IMR-90 (cell line): ENCODE measurements at regions not wholly inside any gene's neighbourhood (a gene's known extent, or its start where the extent isn't known, plus 50 kb on each side); places are given as distances from the start of the nearest gene placed in this dataset.
A peak's percentile ranks its signal among the peaks of the same experiment; 100 is the strongest.

Experiments
- ATAC-seq: fragments of 200-7000 bp; cut with Tn5 transposase; 2 replicates; pipeline ENCODE4 v1.9.1; 2020; ENCODE audit warnings: low read depth, mild to moderate bottlenecking, moderate library complexity
- BruUV-seq: library from RNA; stranded (reverse); fragments of 400-500 nt; replicated peaks from 2 replicates; lab custom pipeline; 2021; lab: Mats Ljungman, UMichigan
- CTCF ChIA-PET: fragments of 300-600 bp; formaldehyde crosslinking; extraction: SDS; loops from one replicate; lab custom pipeline; 2021; ENCODE audit warnings: antibody characterized with exemption; lab: Yijun Ruan, JAX
- POLR2A ChIA-PET: fragments of 300-600 bp; sonication (Branson Sonifier 250); formaldehyde crosslinking; loops from one replicate; lab custom pipeline; 2022; ENCODE audit warnings: antibody characterized with exemption; ENCODE audit not compliant: unreplicated experiment; lab: Charles Lee
- DNase-seq: peaks from one replicate; pipeline ENCODE4 v3.0.0; 2013
- H2AFZ ChIP-seq: replicated peaks from 2 replicates; pipeline ENCODE3; 2013; ENCODE audit warnings: low read length, mild to moderate bottlenecking; ENCODE audit not compliant: poor library complexity
- H2AK5ac ChIP-seq: 2 replicates; pipeline ENCODE4 v1.6.1; 2013; ENCODE audit warnings: low read depth, low read length, inconsistent platforms
- H2AK9ac ChIP-seq: replicated peaks from 2 replicates; pipeline ENCODE3; 2013; ENCODE audit warnings: mild to moderate bottlenecking, low read depth, low read length, moderate library complexity; ENCODE audit not compliant: poor library complexity
- H2BK120ac ChIP-seq: 2 replicates; pipeline ENCODE4 v1.6.1; 2013; ENCODE audit warnings: low read depth, low read length, inconsistent platforms
- H2BK15ac ChIP-seq: 3 replicates; pipeline ENCODE4 v1.6.1; 2013; ENCODE audit warnings: low read depth, low read length, inconsistent platforms
- H2BK20ac ChIP-seq: 2 replicates; pipeline ENCODE4 v1.6.1; 2013; ENCODE audit warnings: low read depth, mild to moderate bottlenecking, inconsistent platforms, low read length, moderate library complexity
- H2BK5ac ChIP-seq: 2 replicates; pipeline ENCODE4 v1.6.1; 2013; ENCODE audit warnings: mild to moderate bottlenecking, low read depth, low read length, inconsistent platforms; ENCODE audit not compliant: poor library complexity, severe bottlenecking
- H3K14ac ChIP-seq: replicated peaks from 2 replicates; pipeline ENCODE4 v1.6.1; 2013; ENCODE audit warnings: low read depth, low read length, inconsistent platforms
- H3K18ac ChIP-seq: 2 replicates; pipeline ENCODE4 v1.6.1; 2013; ENCODE audit warnings: low read depth, low read length, control low read depth
- H3K23ac ChIP-seq: 2 replicates; pipeline ENCODE4 v1.6.1; 2013; ENCODE audit warnings: low read depth, low read length, inconsistent platforms
- H3K27ac ChIP-seq: 2 replicates; pipeline ENCODE4 v1.5.1; 2013; ENCODE audit warnings: mild to moderate bottlenecking, control low read depth, low read length; ENCODE audit not compliant: insufficient read depth
- H3K27me3 ChIP-seq: 2 replicates; pipeline ENCODE4 v1.6.1; 2013; ENCODE audit warnings: low read length; ENCODE audit not compliant: control insufficient read depth, insufficient read depth
- H3K36me3 ChIP-seq: 2 replicates; pipeline ENCODE4 v1.6.1; 2013; ENCODE audit warnings: low read length, mixed read lengths; ENCODE audit not compliant: control insufficient read depth, insufficient read depth
- H3K4ac ChIP-seq: 2 replicates; pipeline ENCODE4 v1.6.1; 2013; ENCODE audit warnings: low read depth, low read length, inconsistent platforms
- H3K4me1 ChIP-seq: 2 replicates; pipeline ENCODE4 v1.6.1; 2013; ENCODE audit warnings: low read length, mixed read lengths; ENCODE audit not compliant: control insufficient read depth, insufficient read depth
- H3K4me2 ChIP-seq: 2 replicates; pipeline ENCODE4 v1.6.1; 2013; ENCODE audit warnings: low read depth, mild to moderate bottlenecking, control low read depth, low read length, moderate library complexity
- H3K4me3 ChIP-seq: 2 replicates; pipeline ENCODE4 v1.5.1; 2013; ENCODE audit warnings: low read depth, mild to moderate bottlenecking, control low read depth, low read length, moderate library complexity; ENCODE audit not compliant: insufficient read depth
- H3K56ac ChIP-seq: 2 replicates; pipeline ENCODE4 v1.6.1; 2013; ENCODE audit warnings: low read length, inconsistent platforms; ENCODE audit not compliant: insufficient read depth; ENCODE audit errors: extremely low read depth
- H3K79me1 ChIP-seq, 2 experiments: 2 replicates each; pipeline ENCODE4 v1.6.1; 2013; ENCODE audit warnings: low read length in 2 of 2, inconsistent platforms in 1 of 2, low read depth in 1 of 2
- H3K9ac ChIP-seq: 2 replicates; pipeline ENCODE4 v1.6.1; 2013; ENCODE audit warnings: low read depth, low read length, control low read depth
- H3K9me1 ChIP-seq: 2 replicates; pipeline ENCODE4 v1.6.1; 2013; ENCODE audit warnings: low read length, inconsistent platforms; ENCODE audit not compliant: insufficient read depth
- H3K9me3 ChIP-seq: 2 replicates; pipeline ENCODE4 v1.6.1; 2013; ENCODE audit warnings: low read length; ENCODE audit not compliant: control insufficient read depth, insufficient read depth
- H4K20me1 ChIP-seq: 2 replicates; pipeline ENCODE4 v1.6.1; 2013; ENCODE audit warnings: low read length, inconsistent platforms; ENCODE audit not compliant: insufficient read depth
- H4K5ac ChIP-seq: 2 replicates; pipeline ENCODE4 v1.6.1; 2013; ENCODE audit warnings: mild to moderate bottlenecking, low read depth, low read length, control low read depth
- H4K8ac ChIP-seq, 2 experiments: 2 replicates each; pipeline ENCODE4 v1.6.1; 2013; ENCODE audit warnings: low read depth in 2 of 2, low read length in 2 of 2, control low read depth in 1 of 2, inconsistent platforms in 1 of 2
- H4K91ac ChIP-seq: 2 replicates; pipeline ENCODE4 v1.6.1; 2013; ENCODE audit warnings: low read depth, low read length, inconsistent platforms; ENCODE audit not compliant: insufficient read depth
- MAFK ChIP-seq: IDR thresholded peaks from 2 replicates; pipeline ENCODE4 v1.6.1; 2012; ENCODE audit warnings: low read depth, low read length, improper control_type of control experiment
- RFX5 ChIP-seq: IDR thresholded peaks from 2 replicates; pipeline ENCODE4 v1.8.0; 2012; ENCODE audit warnings: low read depth, mild to moderate bottlenecking, low read length, moderate library complexity
- WGBS, 2 experiments: methylation state at CpG; one replicate each; pipeline versions ENCODE4 v1.1.5 to v1.1.7; 2013; ENCODE audit warnings: missing lambda C conversion rate in 2 of 2; ENCODE audit not compliant: insufficient read length in 1 of 2; ENCODE audit errors: extremely low coverage in 2 of 2; 5-methylcytosine and 5-hydroxymethylcytosine counted together
- dilution Hi-C: fragments of 300-500 bp; cut with HindIII; formaldehyde crosslinking; loops from one replicate; pipeline ENCODE4 v1.14.3; 2018; ENCODE audit warnings: low sequenced_read_pairs; ENCODE audit not compliant: unreplicated experiment
- in situ Hi-C: fragments of 300-500 bp; cut with MboI; formaldehyde crosslinking; loops from 3 replicates; pipeline ENCODE4 v1.14.3; 2019; ENCODE audit warnings: low sequenced_read_pairs, inconsistent platforms, mixed read lengths
- intact Hi-C: fragments of 100-400 bp; cut with micrococcal nuclease; formaldehyde crosslinking; loops from 2 replicates; pipeline ENCODE4 v1.10.0; 2022

DNA sequence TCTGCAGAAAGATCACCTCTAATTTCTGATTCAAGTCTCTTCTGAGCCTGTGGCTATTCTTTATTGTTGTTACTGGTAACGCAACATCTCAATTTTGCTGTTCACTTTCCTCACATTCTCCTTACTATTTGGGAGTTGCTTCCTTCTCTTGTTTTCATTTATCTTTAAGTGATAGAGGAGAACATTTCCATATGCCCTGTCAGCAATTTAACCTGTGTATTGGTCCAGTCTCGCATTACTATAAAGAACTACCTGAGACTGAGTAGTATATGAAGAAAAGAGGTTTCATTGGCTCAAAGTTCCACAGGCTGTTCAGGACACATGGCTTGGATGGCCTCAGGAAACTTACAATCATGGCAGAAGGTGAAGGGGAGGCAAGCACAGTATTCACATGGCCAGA is 1025.1 kb downstream of the OTOL1 start:
- no peak overlapping the region for H3K27ac ChIP-seq
- dilution Hi-C loops (no loop called here), in situ Hi-C loops (no loop called here), intact Hi-C loops (no loop called here)
- H3K14ac ChIP-seq, result no peak overlapping the region
- no peak overlapping the region for H2AK5ac ChIP-seq
- H3K23ac ChIP-seq, result no peak overlapping the region
- BruUV-seq, result no TSS peak
- no peak overlapping the region for H2AFZ ChIP-seq
- H3K4me3 ChIP-seq, result no peak overlapping the region
- no peaks in the 10 kb centered on the region for H3K36me3 ChIP-seq
- no peak overlapping the region for H2BK20ac ChIP-seq
- H3K56ac ChIP-seq, result no peak overlapping the region
- H3K4me2 ChIP-seq, result no peak overlapping the region
- TF ChIP-seq MAFK (peak; percentile 74), RFX5 (no peak)
- no peak overlapping the region for H4K91ac ChIP-seq
- no peak overlapping the region for H4K8ac ChIP-seq
- no peak overlapping the region for H2AK9ac ChIP-seq
- no peak overlapping the region for H2BK120ac ChIP-seq
- ATAC-seq, result no peak
- POLR2A ChIA-PET, result no interaction called here
- H3K9ac ChIP-seq, result no peak overlapping the region
- H4K20me1 ChIP-seq, result no peaks in the 10 kb centered on the region
- no peak overlapping the region for H2BK5ac ChIP-seq
- H2BK15ac ChIP-seq, result no peak overlapping the region
- H3K79me1 ChIP-seq, result no peaks in the 10 kb centered on the region
- no peaks in the 10 kb centered on the region for H3K4me1 ChIP-seq
- CTCF ChIA-PET, result no interaction called here
- 100% methylated on average over 1 of the region's 2 CpGs; no CpG with 5 or more reads in 1 of the 2 experiments for WGBS, 2 experiments
- no peaks in the 10 kb centered on the region for H3K9me1 ChIP-seq
- H3K4ac ChIP-seq, result no peak overlapping the region
- H4K5ac ChIP-seq, result no peak overlapping the region
- no peaks in the 10 kb centered on the region for H3K27me3 ChIP-seq
- no peak overlapping the region for H3K18ac ChIP-seq
- DNase-seq, result no peak
- no peaks in the 10 kb centered on the region for H3K9me3 ChIP-seq
